HepG2 (cell line): ENCODE measurements at regions not wholly inside any gene's neighbourhood (a gene's known extent, or its start where the extent isn't known, plus 50 kb on each side); places are given as distances from the start of the nearest gene placed in this dataset.

Source experiments
- ATAC-seq: fragments of 200-7000 bp; cut with Tn5 transposase; 3 replicates; pipeline ENCODE4 v1.9.1; 2020; ENCODE audit warnings: mild to moderate bottlenecking, moderate library complexity
- BruUV-seq: library from RNA; stranded (reverse); fragments of 400-500 nt; replicated peaks from 2 replicates; lab custom pipeline; 2021; lab: Mats Ljungman, UMichigan
- CTCF ChIA-PET: fragments of 300-600 bp; formaldehyde crosslinking; extraction: SDS; loops from one replicate; lab custom pipeline; 2021; ENCODE audit warnings: low total read pairs, inconsistent platforms, low intra/inter-chr PET ratio; lab: Yijun Ruan, JAX
- POLR2A ChIA-PET: fragments of 350-600 bp; sonication (Branson Sonifier 250); formaldehyde crosslinking; loops from one replicate; lab custom pipeline; 2020; ENCODE audit warnings: antibody characterized with exemption, inconsistent platforms; lab: Yijun Ruan, JAX
- DNase-seq: peaks from one replicate; pipeline ENCODE4 v3.0.0-alpha.2; 2015; ENCODE audit warnings: low spot score
- FAIRE-seq: peaks from 3 replicates; lab custom pipeline; 2011; peaks lifted over from hg19 to GRCh38; lab: Jason Lieb, UNC
- H2AFZ ChIP-seq: one replicate; pipeline ENCODE4 v1.6.1; 2011; ENCODE audit warnings: low read length, inconsistent platforms
- H3K27ac ChIP-seq: fragments of 300-600 bp; 3 replicates; pipeline ENCODE4 v1.8.0; 2011; ENCODE audit warnings: mixed run types, mild to moderate bottlenecking, mixed read lengths, low read length, inconsistent platforms; ENCODE audit not compliant: insufficient read depth; ENCODE audit errors: extremely low read length
- H3K27me3 ChIP-seq, 2 experiments: fragments of 200-600 bp in 1 of 2; 2 replicates in 1 of 2; 3 replicates in 1 of 2; pipeline versions ENCODE4 v1.6.0 to v1.8.0; 2011; ENCODE audit warnings: low read length in 2 of 2, mild to moderate bottlenecking in 2 of 2, moderate library complexity in 2 of 2, inconsistent platforms in 1 of 2; ENCODE audit not compliant: insufficient read depth in 2 of 2, control insufficient read depth in 1 of 2
- H3K36me3 ChIP-seq, 2 experiments: fragments of 200-600 bp in 1 of 2; replicated peaks in 1 of 2; 2 replicates in 1 of 2; 3 replicates in 1 of 2; pipeline versions ENCODE4 v1.5.1 to v1.8.0; 2011; ENCODE audit warnings: low read length in 2 of 2, inconsistent platforms in 1 of 2; ENCODE audit not compliant: insufficient read depth in 2 of 2, control insufficient read depth in 1 of 2
- H3K4me1 ChIP-seq: 2 replicates; pipeline ENCODE4 v1.5.1; 2012; ENCODE audit warnings: low read length, inconsistent platforms; ENCODE audit not compliant: insufficient read depth
- H3K4me2 ChIP-seq: 2 replicates; pipeline ENCODE4 v1.6.0; 2011; ENCODE audit warnings: low read depth, low read length, inconsistent platforms
- H3K4me3 ChIP-seq, 3 experiments: fragments of 200-600 bp in 1 of 3; sonication (generic), shearing (Covaris generic) in 1 of 3; replicated peaks in 1 of 3; 2 replicates each; pipeline ENCODE4 v1.5.1; 2011 to 2016; ENCODE audit warnings: low read length in 3 of 3, inconsistent platforms in 2 of 3, low read depth in 2 of 3, mild to moderate bottlenecking in 2 of 3, control low read depth in 1 of 3, mixed read lengths in 1 of 3; ENCODE audit not compliant: insufficient read depth in 1 of 3
- H3K79me2 ChIP-seq: one replicate; pipeline ENCODE4 v1.6.1; 2011; ENCODE audit warnings: low read length, inconsistent platforms; ENCODE audit not compliant: insufficient read depth
- H3K9ac ChIP-seq: 2 replicates; pipeline ENCODE4 v1.6.0; 2011; ENCODE audit warnings: mild to moderate bottlenecking, low read depth, low read length, inconsistent platforms; ENCODE audit not compliant: insufficient read depth
- H3K9me3 ChIP-seq: 2 replicates; pipeline ENCODE4 v1.5.1; 2012; ENCODE audit warnings: mild to moderate bottlenecking, low read length
- H4K20me1 ChIP-seq: 2 replicates; pipeline ENCODE4 v1.6.0; 2011; ENCODE audit warnings: inconsistent platforms, mild to moderate bottlenecking, low read length, moderate library complexity; ENCODE audit not compliant: insufficient read depth
- ARNT ChIP-seq: fragments of 450-650 bp; IDR thresholded peaks from 2 replicates; pipeline ENCODE4 v1.6.1; 2017
- FIP1L1 ChIP-seq: fragments of 200-400 bp; formaldehyde crosslinking; IDR thresholded peaks from 2 replicates; pipeline ENCODE4 v1.6.1; 2018; ENCODE audit warnings: low read depth, mild to moderate bottlenecking, low read length, moderate library complexity, borderline replicate concordance; ENCODE audit not compliant: insufficient read depth
- SIX4 ChIP-seq: sonication (generic); formaldehyde crosslinking; IDR thresholded peaks from 2 replicates; pipeline ENCODE4 v1.4.0; 2020; ENCODE audit warnings: missing genetic modification reagents
- SP5 ChIP-seq: IDR thresholded peaks from 2 replicates; pipeline ENCODE4 v1.6.1; 2016; ENCODE audit warnings: low read depth, borderline replicate concordance
- TBX3 ChIP-seq: fragments of 450-650 bp; IDR thresholded peaks from 2 replicates; pipeline ENCODE4 v1.6.1; 2017; ENCODE audit warnings: antibody characterized with exemption, mild to moderate bottlenecking, inconsistent platforms, borderline replicate concordance
- ZFAT ChIP-seq: sonication (generic); formaldehyde crosslinking; conservative IDR thresholded peaks from 2 replicates; pipeline ENCODE4 v1.8.1; 2023; ENCODE audit warnings: missing genetic modification reagents, inconsistent platforms
- ZMAT3 ChIP-seq: sonication (generic); formaldehyde crosslinking; conservative IDR thresholded peaks from 2 replicates; pipeline ENCODE4 v1.7.0; 2021; ENCODE audit warnings: missing genetic modification reagents
- ZMYM3 ChIP-seq: sonication (generic); formaldehyde crosslinking; IDR thresholded peaks from 2 replicates; pipeline ENCODE4 v1.5.1; 2020; ENCODE audit warnings: mild to moderate bottlenecking, missing genetic modification reagents
- ZNF292 ChIP-seq: sonication (generic); formaldehyde crosslinking; IDR thresholded peaks from 2 replicates; pipeline ENCODE4 v1.8.1; 2022; ENCODE audit warnings: mild to moderate bottlenecking, low read depth, missing genetic modification reagents, borderline replicate concordance
- ZNF33B ChIP-seq: sonication (generic); formaldehyde crosslinking; IDR thresholded peaks from 2 replicates; pipeline ENCODE4 v1.5.1; 2020; ENCODE audit warnings: mild to moderate bottlenecking, missing genetic modification reagents
- WGBS: methylation state at CpG from one replicate; pipeline ENCODE4 v1.1.6; 2017; ENCODE audit warnings: low lambda C conversion rate; 5-methylcytosine and 5-hydroxymethylcytosine counted together
- in situ Hi-C: cut with HindIII; loops from 2 replicates; pipeline ENCODE4 v1.10.0; 2017; ENCODE audit warnings: low pct_unique_long_range_greater_than_20kb; ENCODE audit not compliant: extremely low pct_ligation_motif_present
- intact Hi-C: fragments of 100-400 bp; cut with micrococcal nuclease; formaldehyde crosslinking; loops from one replicate; pipeline ENCODE4 v1.10.0; 2022; ENCODE audit not compliant: unreplicated experiment
- TF ChIP-seq, protein P1 (sequence below): sonication (generic); formaldehyde crosslinking; IDR thresholded peaks from 2 replicates; pipeline ENCODE4 v1.4.0; 2020; ENCODE audit warnings: missing genetic modification reagents
- TF ChIP-seq, protein P2 (sequence below): IDR thresholded peaks from 2 replicates; pipeline ENCODE4 v1.6.1; 2016; ENCODE audit warnings: low read depth, control low read depth
- TF ChIP-seq, protein P3 (sequence below): sonication (generic); formaldehyde crosslinking; IDR thresholded peaks from 2 replicates; pipeline ENCODE4 v1.4.0; 2020; ENCODE audit warnings: missing genetic modification reagents

DNA sequence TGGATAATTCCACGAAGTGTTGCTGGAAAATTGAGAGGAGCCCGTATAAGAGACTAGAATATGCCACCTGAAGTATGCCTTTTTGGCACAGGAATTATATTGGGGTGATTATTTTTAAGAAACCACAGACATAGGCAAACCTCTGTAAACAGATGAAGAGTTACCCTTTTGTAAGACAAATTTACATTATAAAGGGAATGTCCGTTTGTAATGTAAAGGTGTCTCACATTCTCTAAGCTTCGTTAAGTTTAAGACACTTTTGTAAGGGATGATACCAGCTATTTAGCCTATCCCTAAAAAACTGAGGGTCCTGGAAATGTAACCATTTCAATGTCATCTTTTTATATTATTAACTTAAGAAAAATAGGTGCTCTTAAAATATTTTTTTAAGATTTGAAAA, 432.8 kb upstream of the SYT4 start:
- no peak overlapping the region for H3K4me2 ChIP-seq
- TF ChIP-seq, protein P1, sequence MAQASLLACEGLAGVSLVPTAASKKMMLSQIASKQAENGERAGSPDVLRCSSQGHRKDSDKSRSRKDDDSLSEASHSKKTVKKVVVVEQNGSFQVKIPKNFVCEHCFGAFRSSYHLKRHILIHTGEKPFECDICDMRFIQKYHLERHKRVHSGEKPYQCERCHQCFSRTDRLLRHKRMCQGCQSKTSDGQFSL (CRISPR knock-in tag), result no peak
- TF ChIP-seq SIX4 (CRISPR knock-in tag), result no peak
- TF ChIP-seq ZMAT3 (CRISPR knock-in tag), result no peak
- TF ChIP-seq, protein P2, sequence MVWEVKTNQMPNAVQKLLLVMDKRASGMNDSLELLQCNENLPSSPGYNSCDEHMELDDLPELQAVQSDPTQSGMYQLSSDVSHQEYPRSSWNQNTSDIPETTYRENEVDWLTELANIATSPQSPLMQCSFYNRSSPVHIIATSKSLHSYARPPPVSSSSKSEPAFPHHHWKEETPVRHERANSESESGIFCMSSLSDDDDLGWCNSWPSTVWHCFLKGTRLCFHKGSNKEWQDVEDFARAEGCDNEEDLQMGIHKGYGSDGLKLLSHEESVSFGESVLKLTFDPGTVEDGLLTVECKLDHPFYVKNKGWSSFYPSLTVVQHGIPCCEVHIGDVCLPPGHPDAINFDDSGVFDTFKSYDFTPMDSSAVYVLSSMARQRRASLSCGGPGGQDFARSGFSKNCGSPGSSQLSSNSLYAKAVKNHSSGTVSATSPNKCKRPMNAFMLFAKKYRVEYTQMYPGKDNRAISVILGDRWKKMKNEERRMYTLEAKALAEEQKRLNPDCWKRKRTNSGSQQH (CRISPR knock-in tag), result no peak
- TF ChIP-seq ZFAT (CRISPR knock-in tag), result no peak
- no peak for TF ChIP-seq ARNT
- TF ChIP-seq TBX3, result no peak
- TF ChIP-seq, all 625 proteins: peak for 0
- ChIA-PET POLR2A (no interaction called here), CTCF (no interaction called here)
- H3K27me3 ChIP-seq, result no peaks in the 10 kb centered on the region
- FAIRE-seq (no peak), DNase-seq (no peak), ATAC-seq (no peak)
- H4K20me1 ChIP-seq, result no peaks in the 10 kb centered on the region
- no peaks in the 10 kb centered on the region for H3K79me2 ChIP-seq
- H2AFZ ChIP-seq, result no peak overlapping the region
- no peak overlapping the region for H3K4me3 ChIP-seq
- H3K9ac ChIP-seq, result no peak overlapping the region
- no TSS peak for BruUV-seq
- 4% methylated on average over 4 of the region's 4 CpGs for WGBS
- no peak overlapping the region for H3K27ac ChIP-seq
- H3K36me3 ChIP-seq, result no peaks in the 10 kb centered on the region
- intact Hi-C loops (no loop called here), in situ Hi-C loops (no loop called here)
- no peaks in the 10 kb centered on the region for H3K4me1 ChIP-seq
- H3K9me3 ChIP-seq, result peaks cover 64% of the 10 kb centered on the region

DNA sequence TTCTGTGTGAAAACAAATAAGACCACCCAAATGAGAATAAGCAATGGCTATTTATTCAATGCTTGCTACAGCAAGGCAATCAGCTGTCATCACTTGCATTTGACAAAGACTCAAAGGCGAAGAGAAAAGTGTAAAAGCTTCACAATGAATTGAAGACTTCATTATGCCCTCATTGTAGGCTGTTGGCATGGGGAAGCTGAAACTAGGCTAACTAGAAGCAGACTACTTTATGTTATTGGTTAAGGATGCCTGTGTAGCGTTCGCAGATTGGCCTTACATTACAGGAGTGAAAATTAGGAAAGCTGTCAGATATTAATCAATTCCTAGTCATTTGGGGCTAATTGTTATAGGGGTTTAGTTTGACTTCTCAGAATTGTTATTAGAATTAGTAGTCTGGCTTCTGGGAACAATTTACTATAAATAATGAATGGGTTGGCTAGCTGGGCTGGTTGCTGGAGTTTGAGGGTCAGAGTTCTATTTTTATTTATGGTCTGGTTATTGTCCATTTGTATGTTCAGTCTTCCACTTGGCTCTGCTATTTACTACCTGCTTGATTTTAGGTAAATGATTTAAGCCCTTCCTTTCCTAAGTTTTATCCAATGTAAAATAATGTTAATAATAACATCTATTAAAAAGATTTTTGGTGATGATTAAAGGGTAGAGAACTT, 437.2 kb upstream of the SYT4 start:
- Histone ChIP-seq H3K27me3 (no peaks in the 10 kb centered on the region), H3K9me3 (peaks cover 64% of the 10 kb centered on the region), H3K4me1 (no peaks in the 10 kb centered on the region), H4K20me1 (no peaks in the 10 kb centered on the region), H3K4me3 (no peak overlapping the region), H3K27ac (no peak overlapping the region), H3K79me2 (no peaks in the 10 kb centered on the region), H3K36me3 (no peaks in the 10 kb centered on the region), H3K9ac (no peak overlapping the region), H2AFZ (no peak overlapping the region), H3K4me2 (no peak overlapping the region)
- WGBS, result 4% methylated on average over 3 of the region's 3 CpGs
- intact Hi-C loops, result no loop called here
- no peak for DNase-seq
- FAIRE-seq, result no peak
- ChIA-PET CTCF (no interaction called here), POLR2A (no interaction called here)
- no TSS peak for BruUV-seq
- no peak for ATAC-seq
- in situ Hi-C loops, result no loop called here
- TF ChIP-seq ZNF33B (CRISPR knock-in tag) (no peak), FIP1L1 (no peak), ZNF292 (CRISPR knock-in tag) (no peak), SP5 (no peak), ZMYM3 (no peak)
- TF ChIP-seq, protein P3, sequence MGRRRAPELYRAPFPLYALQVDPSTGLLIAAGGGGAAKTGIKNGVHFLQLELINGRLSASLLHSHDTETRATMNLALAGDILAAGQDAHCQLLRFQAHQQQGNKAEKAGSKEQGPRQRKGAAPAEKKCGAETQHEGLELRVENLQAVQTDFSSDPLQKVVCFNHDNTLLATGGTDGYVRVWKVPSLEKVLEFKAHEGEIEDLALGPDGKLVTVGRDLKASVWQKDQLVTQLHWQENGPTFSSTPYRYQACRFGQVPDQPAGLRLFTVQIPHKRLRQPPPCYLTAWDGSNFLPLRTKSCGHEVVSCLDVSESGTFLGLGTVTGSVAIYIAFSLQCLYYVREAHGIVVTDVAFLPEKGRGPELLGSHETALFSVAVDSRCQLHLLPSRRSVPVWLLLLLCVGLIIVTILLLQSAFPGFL (CRISPR knock-in tag), result no peak
